ENCODE measurements at regions not wholly inside any gene's neighbourhood (a gene's known extent, or its start where the extent isn't known, plus 50 kb on each side); places are given as distances from the start of the nearest gene placed in this dataset.

GRCh38 chr21:36557316-36557715, 77.4 kb upstream of the CLDN14 start:
- Histone ChIP-seq H3K36me3 (ENCODE audit: control insufficient read depth in 4 of 4, insufficient read depth in 3 of 4, low read depth in 1 of 4, low read length in 3 of 4) (no peaks in the 10 kb centered on the region), H3K4me3 (ENCODE audit: low read depth in 1 of 3, low read length in 3 of 3) (no peak overlapping the region), H3K4me1 (ENCODE audit: control insufficient read depth in 4 of 4, insufficient read depth in 4 of 4, low read length in 3 of 4) (no peaks in the 10 kb centered on the region), H3K27me3 (ENCODE audit: control insufficient read depth in 4 of 4, insufficient read depth in 4 of 4, low read length in 3 of 4) (no peaks in the 10 kb centered on the region), H3K27ac (ENCODE audit: low read depth in 1 of 2, low read length in 2 of 2) (no peak overlapping the region), H3K9me3 (ENCODE audit: control insufficient read depth in 4 of 4, low read length in 3 of 4) (no peaks in the 10 kb centered on the region), H3K9ac (ENCODE audit: low read depth in 1 of 2, low read length in 2 of 2) (no peak overlapping the region)
- WGBS, result 88% methylated on average over 3 of the region's 3 CpGs
- no peak for DNase-seq (ENCODE audit: low spot score)
- TF ChIP-seq GABPA (IDR thresholded peaks at IDR 0.05 in 1 of 2, conservative IDR thresholded peaks at IDR 0.05 in 1 of 2), result no peak
- no peak for TF ChIP-seq MAX (IDR thresholded peaks at IDR 0.05)
- no peak for TF ChIP-seq SP1 (IDR thresholded peaks at IDR 0.05)
- TF ChIP-seq FOXA2 (IDR thresholded peaks at IDR 0.05), result no peak
- no peak for TF ChIP-seq RAD21 (IDR thresholded peaks at IDR 0.05)
- no peak for TF ChIP-seq RXRA (IDR thresholded peaks at IDR 0.05)
- TF ChIP-seq CTCF (IDR thresholded peaks at IDR 0.05; ENCODE audit: low read depth, low read length, missing input control), result no peak
- TF ChIP-seq REST (IDR thresholded peaks at IDR 0.05), result no peak
- no peak for TF ChIP-seq ATF3 (IDR thresholded peaks at IDR 0.05)

- H3K4me1 ChIP-seq (ENCODE audit: control insufficient read depth in 4 of 4, insufficient read depth in 4 of 4, low read length in 3 of 4), result no peaks in the 10 kb centered on the region
- no peak overlapping the region for H3K27ac ChIP-seq (ENCODE audit: low read depth in 1 of 2, low read length in 2 of 2)
- no peaks in the 10 kb centered on the region for H3K27me3 ChIP-seq (ENCODE audit: control insufficient read depth in 4 of 4, insufficient read depth in 4 of 4, low read length in 3 of 4)
- no peak for DNase-seq (ENCODE audit: low spot score)
- no peaks in the 10 kb centered on the region for H3K36me3 ChIP-seq (ENCODE audit: control insufficient read depth in 4 of 4, insufficient read depth in 3 of 4, low read depth in 1 of 4, low read length in 3 of 4)
- WGBS, result 84% methylated on average over 7 of the region's 7 CpGs
- H3K4me3 ChIP-seq (ENCODE audit: low read depth in 1 of 3, low read length in 3 of 3), result no peak overlapping the region
- H3K9me3 ChIP-seq (ENCODE audit: control insufficient read depth in 4 of 4, low read length in 3 of 4), result no peaks in the 10 kb centered on the region
- no peak overlapping the region for H3K9ac ChIP-seq (ENCODE audit: low read depth in 1 of 2, low read length in 2 of 2)
- TF ChIP-seq TAF1 (conservative IDR thresholded peaks at IDR 0.05) (no peak), RXRA (IDR thresholded peaks at IDR 0.05) (no peak), EGR1 (IDR thresholded peaks at IDR 0.05; ENCODE audit: low read depth in 2 of 2) (no peak), GABPA (IDR thresholded peaks at IDR 0.05 in 1 of 2, conservative IDR thresholded peaks at IDR 0.05 in 1 of 2) (no peak), ATF3 (IDR thresholded peaks at IDR 0.05) (no peak), FOXA2 (IDR thresholded peaks at IDR 0.05) (no peak), HNF4A (conservative IDR thresholded peaks at IDR 0.05) (no peak), HNF4G (IDR thresholded peaks at IDR 0.05) (no peak), NR2F2 (IDR thresholded peaks at IDR 0.05) (no peak), MAX (IDR thresholded peaks at IDR 0.05) (no peak), CTCF (IDR thresholded peaks at IDR 0.05; ENCODE audit: low read depth, low read length, missing input control) (no peak), ZBTB33 (IDR thresholded peaks at IDR 0.05) (no peak), YY1 (IDR thresholded peaks at IDR 0.05) (no peak)
These were observed 81.1 kb upstream of the CLDN14 start for GRCh38 chr21:36560933-36561575.

All from liver (tissue), 8 donors.